GM21529 (cell line): ENCODE measurements at regions not wholly inside any gene's neighbourhood (a gene's known extent, or its start where the extent isn't known, plus 50 kb on each side); places are given as distances from the start of the nearest gene placed in this dataset.

Source experiments
- ATAC-seq: cut with Tn5 transposase; IDR thresholded peaks from one replicate; pipeline ENCODE4 v1.9.1; 2021; ENCODE audit not compliant: unreplicated experiment

GRCh38 chr11:115767047-115767802 lies 263.0 kb upstream of the CADM1 start:
- ATAC-seq, result no peak

- ATAC-seq, result no peak
Observed at GRCh38 chr11:115766561-115766960, 262.3 kb upstream of the CADM1 start.

- ATAC-seq, result no peak
Observed at GRCh38 chr11:115765803-115766239, 261.6 kb upstream of the CADM1 start.

- ATAC-seq, result no peak
Observed at GRCh38 chr11:115764176-115764575, 260.0 kb upstream of the CADM1 start.

- ATAC-seq, result no peak
Observed at GRCh38 chr11:115761817-115762216, 257.6 kb upstream of the CADM1 start.

GRCh38 chr11:115761348-115761747 lies 257.1 kb upstream of the CADM1 start:
- ATAC-seq, result no peak

- ATAC-seq, result no peak
Observed at GRCh38 chr11:115760461-115761320, 256.5 kb upstream of the CADM1 start.

- no peak for ATAC-seq
Observed at GRCh38 chr11:115759622-115760460, 255.6 kb upstream of the CADM1 start.

GRCh38 chr11:115758011-115758410 lies 253.8 kb upstream of the CADM1 start:
- no peak for ATAC-seq

GRCh38 chr11:115751243-115752015 lies 247.2 kb upstream of the CADM1 start:
- no peak for ATAC-seq

GRCh38 chr11:115745610-115746512 lies 241.6 kb upstream of the CADM1 start:
- no peak for ATAC-seq

- no peak for ATAC-seq
Observed at GRCh38 chr11:115745066-115745465, 240.9 kb upstream of the CADM1 start.

GRCh38 chr11:115743719-115744118 lies 239.5 kb upstream of the CADM1 start:
- no peak for ATAC-seq

GRCh38 chr11:115741376-115742107 lies 237.3 kb upstream of the CADM1 start:
- no peak for ATAC-seq

GRCh38 chr11:115740324-115740723 lies 236.1 kb upstream of the CADM1 start:
- no peak for ATAC-seq

GRCh38 chr11:115739878-115740277 lies 235.7 kb upstream of the CADM1 start:
- no peak for ATAC-seq

- no peak for ATAC-seq
Observed at GRCh38 chr11:115739146-115739545, 234.9 kb upstream of the CADM1 start.

GRCh38 chr11:115737875-115738274 lies 233.7 kb upstream of the CADM1 start:
- ATAC-seq, result no peak

GRCh38 chr11:115736146-115736545 lies 231.9 kb upstream of the CADM1 start:
- ATAC-seq, result no peak
